Esophagus squamous epithelium (tissue), 5 donors: ENCODE measurements at regions not wholly inside any gene's neighbourhood (a gene's known extent, or its start where the extent isn't known, plus 50 kb on each side); places are given as distances from the start of the nearest gene placed in this dataset.

ENCODE experiments used
- DNase-seq: peaks from one replicate; lab custom pipeline; 2025; lab: John Stamatoyannopoulos, UW
- H3K27ac ChIP-seq, 4 donors: fragments of 200-600 bp; sonication (generic); one replicate each; pipeline ENCODE4 v1.5.1; 2016 to 2019; ENCODE audit warnings: mild to moderate bottlenecking in 1 of 4
- H3K27me3 ChIP-seq, 4 donors: fragments of 200-600 bp; sonication (generic); 1 replicate in 3 of 4; 2 replicates in 1 of 4; pipeline versions ENCODE4 v1.5.1 to v1.6.0; 2017 to 2021; ENCODE audit warnings: antibody characterized with exemption in 1 of 4
- H3K36me3 ChIP-seq, 3 donors: fragments of 200-600 bp; sonication (generic); one replicate each; pipeline ENCODE4 v1.5.1; 2016 to 2019
- H3K4me1 ChIP-seq, 3 donors: fragments of 200-600 bp; sonication (generic); one replicate each; pipeline ENCODE4 v1.5.1; 2017 to 2019
- H3K4me3 ChIP-seq, 4 donors: fragments of 200-600 bp; sonication (generic); 1 replicate in 3 of 4; 2 replicates in 1 of 4; pipeline ENCODE4 v1.5.1; 2016 to 2019; ENCODE audit warnings: mild to moderate bottlenecking in 2 of 4, moderate library complexity in 1 of 4
- H3K9me3 ChIP-seq, 3 donors: fragments of 200-600 bp; sonication (generic); one replicate each; pipeline ENCODE4 v1.5.1; 2016 to 2019
- POLR2A ChIP-seq, 4 donors: fragments of 450-650 bp; IDR thresholded peaks; one replicate each; pipeline ENCODE4 v1.6.1; 2017; ENCODE audit warnings: antibody characterized with exemption in 4 of 4, mild to moderate bottlenecking in 4 of 4, moderate library complexity in 3 of 4
- WGBS, 2 donors: methylation state at CpG; one replicate each; pipeline ENCODE4 v1.1.5; 2018; 5-methylcytosine and 5-hydroxymethylcytosine counted together
- intact Hi-C: fragments of 100-400 bp; cut with DNase I; formaldehyde crosslinking; loops from one replicate; pipeline ENCODE4 v1.15.0; 2022
- TF ChIP-seq, protein P1 (sequence below), 6 experiments: fragments of 450-650 bp in 4 of 6; fragments of 200-600 bp in 2 of 6; sonication (generic) in 2 of 6; IDR thresholded peaks; one replicate each; pipeline ENCODE4 v1.5.1; 2016 to 2019; ENCODE audit warnings: antibody characterized with exemption in 6 of 6, mild to moderate bottlenecking in 4 of 6, moderate library complexity in 4 of 6
- donor health status: DM: yes; HTN: yes; CAD: no.

DNA sequence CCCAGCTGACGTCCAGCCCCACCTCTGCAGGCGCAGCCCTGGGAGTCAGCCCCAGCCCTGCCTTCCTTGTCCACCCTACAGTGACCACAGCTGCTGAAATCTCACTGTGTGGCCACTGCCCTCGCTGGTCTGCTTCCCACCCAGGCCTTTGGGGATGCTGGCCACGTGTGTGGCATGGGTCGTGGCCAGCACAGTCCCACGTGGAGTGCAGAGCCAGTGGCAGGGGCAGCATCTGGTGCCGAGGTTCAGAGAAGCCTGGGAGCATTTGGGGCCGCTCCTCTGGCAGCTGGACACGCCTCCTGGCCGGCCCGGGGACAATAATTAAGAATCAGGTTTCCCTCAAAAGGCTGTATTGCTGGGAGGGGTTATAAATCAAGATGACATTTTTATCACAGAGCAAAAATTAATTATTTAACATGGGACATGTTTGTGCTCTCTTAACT lies 92.1 kb downstream of the HMX1 start:
- no peak for DNase-seq
- Histone ChIP-seq H3K9me3 (no peaks in the 10 kb centered on the region), H3K36me3 (no peaks in the 10 kb centered on the region), H3K4me3 (no peak overlapping the region), H3K27ac (no peak overlapping the region), H3K27me3 (peaks cover 0 to 24% (median 0%) of the 10 kb centered on the region in 4 donors), H3K4me1 (no peaks in the 10 kb centered on the region)
- intact Hi-C loops: no loop called here
- WGBS, 2 donors: 7 to 15% methylated on average over 4 to 5 of the region's 11 CpGs
- TF ChIP-seq, protein P1, sequence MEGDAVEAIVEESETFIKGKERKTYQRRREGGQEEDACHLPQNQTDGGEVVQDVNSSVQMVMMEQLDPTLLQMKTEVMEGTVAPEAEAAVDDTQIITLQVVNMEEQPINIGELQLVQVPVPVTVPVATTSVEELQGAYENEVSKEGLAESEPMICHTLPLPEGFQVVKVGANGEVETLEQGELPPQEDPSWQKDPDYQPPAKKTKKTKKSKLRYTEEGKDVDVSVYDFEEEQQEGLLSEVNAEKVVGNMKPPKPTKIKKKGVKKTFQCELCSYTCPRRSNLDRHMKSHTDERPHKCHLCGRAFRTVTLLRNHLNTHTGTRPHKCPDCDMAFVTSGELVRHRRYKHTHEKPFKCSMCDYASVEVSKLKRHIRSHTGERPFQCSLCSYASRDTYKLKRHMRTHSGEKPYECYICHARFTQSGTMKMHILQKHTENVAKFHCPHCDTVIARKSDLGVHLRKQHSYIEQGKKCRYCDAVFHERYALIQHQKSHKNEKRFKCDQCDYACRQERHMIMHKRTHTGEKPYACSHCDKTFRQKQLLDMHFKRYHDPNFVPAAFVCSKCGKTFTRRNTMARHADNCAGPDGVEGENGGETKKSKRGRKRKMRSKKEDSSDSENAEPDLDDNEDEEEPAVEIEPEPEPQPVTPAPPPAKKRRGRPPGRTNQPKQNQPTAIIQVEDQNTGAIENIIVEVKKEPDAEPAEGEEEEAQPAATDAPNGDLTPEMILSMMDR (IDR thresholded peaks at IDR 0.05): no peak
- TF ChIP-seq POLR2A (IDR thresholded peaks at IDR 0.05): no peak

DNA sequence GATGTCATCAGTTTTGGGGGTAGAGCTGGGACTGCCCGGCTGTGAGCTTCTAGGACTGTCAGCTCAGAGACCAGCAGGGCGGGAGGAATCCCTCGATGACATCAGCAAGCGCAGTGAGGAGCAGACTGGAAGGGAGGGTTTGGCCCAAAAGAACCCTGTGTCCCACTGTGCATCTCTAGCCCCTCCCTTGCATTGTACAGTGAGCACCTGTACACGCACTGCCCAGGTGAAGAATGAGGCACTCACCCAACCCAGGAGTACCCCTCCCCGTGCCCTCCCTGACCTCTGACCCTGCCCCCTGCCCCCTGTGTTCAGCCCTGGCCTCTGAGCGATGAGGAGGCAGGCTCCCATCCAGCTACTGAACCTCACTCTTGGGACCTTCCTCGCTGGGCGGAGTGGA lies 92.9 kb downstream of the HMX1 start:
- Histone ChIP-seq H3K27ac (no peak overlapping the region), H3K9me3 (no peaks in the 10 kb centered on the region), H3K36me3 (no peaks in the 10 kb centered on the region), H3K27me3 (peaks cover 0 to 25% (median 0%) of the 10 kb centered on the region in 4 donors), H3K4me1 (no peaks in the 10 kb centered on the region), H3K4me3 (no peak overlapping the region)
- DNase-seq: no peak
- intact Hi-C loops: no loop called here
- TF ChIP-seq, protein P1 (IDR thresholded peaks at IDR 0.05): no peak
- WGBS, 2 donors: 67 to 68% methylated on average over 1 to 3 of the region's 9 CpGs

DNA sequence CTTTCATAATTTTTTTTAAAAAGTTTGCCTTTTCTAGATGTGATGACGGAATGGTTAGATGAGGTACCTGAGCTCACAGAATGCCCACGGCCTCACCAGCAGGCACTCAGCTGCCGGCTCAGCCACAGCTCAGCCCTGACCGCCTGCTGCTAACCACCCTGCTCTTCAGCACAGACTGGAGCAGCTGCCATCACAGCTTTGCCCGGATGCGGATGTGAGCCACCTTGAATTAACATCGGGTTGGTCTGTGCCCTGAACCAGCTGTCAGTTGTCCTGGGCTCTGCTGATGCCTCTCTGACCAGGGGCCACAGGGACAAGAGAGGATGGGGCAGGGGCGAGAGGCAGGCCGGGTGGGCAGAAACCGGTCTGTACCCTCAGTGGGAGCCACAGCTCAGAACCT lies 93.3 kb downstream of the HMX1 start:
- Histone ChIP-seq H3K4me3 (no peak overlapping the region), H3K9me3 (no peaks in the 10 kb centered on the region), H3K36me3 (no peaks in the 10 kb centered on the region), H3K4me1 (no peaks in the 10 kb centered on the region), H3K27me3 (peaks cover 0 to 23% (median 0%) of the 10 kb centered on the region in 4 donors), H3K27ac (no peak overlapping the region)
- intact Hi-C loops: no loop called here
- DNase-seq: no peak
- TF ChIP-seq, protein P1 (IDR thresholded peaks at IDR 0.05): no peak
- TF ChIP-seq POLR2A (IDR thresholded peaks at IDR 0.05): no peak
- 50 to 51% methylated on average over 1 to 6 of the region's 10 CpGs for WGBS, 2 donors

DNA sequence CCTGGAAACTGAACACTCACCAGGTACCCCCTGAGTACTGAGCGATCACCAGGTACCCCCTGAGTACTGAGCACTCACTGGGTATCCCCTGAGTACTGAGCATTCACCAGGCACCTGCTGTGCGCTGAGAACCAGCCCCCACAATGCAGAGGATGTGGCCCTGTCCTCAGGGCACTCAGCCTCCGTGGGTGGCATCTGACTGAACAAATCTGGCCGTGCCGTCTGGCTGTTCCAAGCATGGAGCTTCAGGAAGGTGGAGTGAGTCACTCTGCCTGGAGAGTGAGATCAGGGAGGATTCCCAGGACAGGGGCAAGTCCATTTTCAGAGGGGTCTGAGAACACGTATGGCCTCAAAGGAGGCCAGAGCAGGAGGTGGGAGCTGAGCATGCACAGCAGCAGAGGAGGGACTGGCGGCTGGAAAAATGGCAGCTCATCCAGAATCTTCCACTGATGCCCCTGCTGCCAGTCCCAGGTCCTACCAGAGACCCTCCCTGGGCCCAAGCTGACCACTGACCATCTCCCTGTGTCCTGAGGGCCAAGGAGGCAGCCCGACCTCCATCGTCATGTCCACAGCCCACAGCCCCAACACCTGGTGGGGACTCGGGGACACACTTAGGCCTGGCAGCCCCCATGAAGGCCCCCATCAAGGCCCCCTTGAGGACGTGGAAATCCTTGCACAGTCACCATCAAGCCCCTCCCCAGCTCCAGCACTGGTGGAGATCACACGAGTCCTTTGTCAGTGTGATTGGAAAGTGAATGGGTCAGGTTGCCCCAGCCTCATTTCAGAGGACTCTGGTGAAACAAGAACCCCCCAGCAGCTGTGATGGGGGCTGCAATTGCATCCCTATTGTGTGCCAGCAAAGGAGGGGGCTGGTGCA lies 94.1 kb downstream of the HMX1 start:
- no peak for DNase-seq
- WGBS, 2 donors: 52 to 69% methylated on average over 2 to 5 of the region's 12 CpGs
- intact Hi-C loops: no loop called here
- H3K4me3 ChIP-seq: no peak overlapping the region
- no peak for TF ChIP-seq POLR2A (IDR thresholded peaks at IDR 0.05)
- TF ChIP-seq, protein P1 (IDR thresholded peaks at IDR 0.05): no peak
- no peaks in the 10 kb centered on the region for H3K9me3 ChIP-seq
- H3K4me1 ChIP-seq: no peaks in the 10 kb centered on the region
- H3K27me3 ChIP-seq: peaks cover 0 to 23% (median 0%) of the 10 kb centered on the region in 4 donors
- no peak overlapping the region for H3K27ac ChIP-seq
- no peaks in the 10 kb centered on the region for H3K36me3 ChIP-seq

DNA sequence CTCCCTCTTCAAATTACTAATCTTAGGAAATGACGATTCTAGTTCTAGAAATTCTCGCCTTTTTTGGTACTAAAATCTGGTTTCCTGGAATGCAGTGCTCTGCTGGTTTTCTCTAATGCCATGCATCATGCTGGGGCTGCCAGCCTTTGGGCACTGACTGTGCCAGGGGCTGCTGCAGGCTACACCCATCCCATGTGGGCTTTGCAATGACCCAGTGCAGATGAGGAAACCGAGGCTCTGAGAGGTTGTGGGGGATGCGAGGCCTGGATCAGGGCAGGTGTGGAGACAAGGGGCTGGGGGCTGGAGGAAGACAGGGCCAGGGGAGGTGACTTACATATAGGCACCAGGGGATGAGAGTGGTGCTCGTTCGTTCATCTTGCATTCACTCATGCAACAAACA lies 95.3 kb downstream of the HMX1 start:
- Histone ChIP-seq H3K9me3 (no peaks in the 10 kb centered on the region), H3K4me1 (no peaks in the 10 kb centered on the region), H3K27me3 (peaks cover 0 to 23% (median 0%) of the 10 kb centered on the region in 4 donors), H3K4me3 (no peak overlapping the region), H3K27ac (no peak overlapping the region), H3K36me3 (no peaks in the 10 kb centered on the region)
- intact Hi-C loops: no loop called here
- no peak for DNase-seq
- WGBS, 2 donors: 70 to 86% methylated on average over 2 to 4 of the region's 6 CpGs
- TF ChIP-seq, protein P1 (IDR thresholded peaks at IDR 0.05): no peak
- TF ChIP-seq POLR2A (IDR thresholded peaks at IDR 0.05): no peak
